ENCODE measurements at regions not wholly inside any gene's neighbourhood (a gene's known extent, or its start where the extent isn't known, plus 50 kb on each side); places are given as distances from the start of the nearest gene placed in this dataset.

DNA sequence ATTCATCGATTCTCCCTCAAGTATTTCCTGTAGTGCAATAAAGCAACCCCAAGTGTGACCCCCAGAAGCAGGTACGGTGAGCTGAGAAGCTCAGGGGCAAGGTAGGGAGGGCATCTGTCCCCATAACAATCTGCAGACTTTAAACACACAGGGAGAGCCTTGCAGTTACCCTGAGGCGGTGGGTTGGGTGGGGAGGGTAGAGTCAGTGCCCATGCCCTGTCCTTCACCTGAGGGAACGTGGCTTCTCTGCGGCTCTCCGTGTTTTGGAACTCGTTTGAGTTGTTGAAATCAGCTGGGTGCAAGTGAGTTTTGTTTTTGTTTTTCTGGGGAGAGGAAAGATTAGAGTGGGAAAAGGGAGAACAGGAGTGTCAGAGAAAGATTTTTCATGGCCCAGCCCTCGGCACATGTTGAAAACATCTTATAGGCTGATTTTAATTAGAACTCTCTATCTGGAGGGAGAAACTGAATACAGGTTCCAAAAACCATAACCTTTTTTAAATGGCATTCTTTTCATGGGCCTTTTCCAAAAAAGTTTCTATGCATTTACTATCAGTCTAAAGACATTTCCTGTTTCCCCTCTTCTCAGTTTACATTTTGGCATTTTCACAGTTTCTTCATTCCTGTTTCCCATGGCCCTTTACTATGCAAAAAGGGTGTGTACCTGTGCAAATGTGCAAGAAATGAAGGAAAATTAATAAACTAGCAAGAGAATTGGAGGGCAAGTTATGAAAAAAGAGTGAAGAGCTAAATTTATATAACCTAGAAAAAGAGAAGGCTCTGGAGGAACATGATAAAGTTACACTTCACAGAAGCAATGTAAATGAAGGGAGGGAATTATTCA, 266.5 kb upstream of the VLDLR start:
- ATAC-seq (ENCODE audit: low FRiP score in 2 of 2) (no peak), DNase-seq (no peak)
- no peaks in the 10 kb centered on the region for H3K9me3 ChIP-seq
- no peaks in the 10 kb centered on the region for H3K4me1 ChIP-seq
- 69 to 70% methylated on average over 8 of the region's 8 CpGs for WGBS, 2 donors
- no peak overlapping the region for H3K4me3 ChIP-seq
- no peaks in the 10 kb centered on the region for H3K27me3 ChIP-seq
- TF ChIP-seq EP300 (IDR thresholded peaks at IDR 0.05), result no peak
- no peak for TF ChIP-seq POLR2A (IDR thresholded peaks at IDR 0.05)
- TF ChIP-seq POLR2AphosphoS5 (IDR thresholded peaks at IDR 0.05), result no peak
- TF ChIP-seq, protein P1, sequence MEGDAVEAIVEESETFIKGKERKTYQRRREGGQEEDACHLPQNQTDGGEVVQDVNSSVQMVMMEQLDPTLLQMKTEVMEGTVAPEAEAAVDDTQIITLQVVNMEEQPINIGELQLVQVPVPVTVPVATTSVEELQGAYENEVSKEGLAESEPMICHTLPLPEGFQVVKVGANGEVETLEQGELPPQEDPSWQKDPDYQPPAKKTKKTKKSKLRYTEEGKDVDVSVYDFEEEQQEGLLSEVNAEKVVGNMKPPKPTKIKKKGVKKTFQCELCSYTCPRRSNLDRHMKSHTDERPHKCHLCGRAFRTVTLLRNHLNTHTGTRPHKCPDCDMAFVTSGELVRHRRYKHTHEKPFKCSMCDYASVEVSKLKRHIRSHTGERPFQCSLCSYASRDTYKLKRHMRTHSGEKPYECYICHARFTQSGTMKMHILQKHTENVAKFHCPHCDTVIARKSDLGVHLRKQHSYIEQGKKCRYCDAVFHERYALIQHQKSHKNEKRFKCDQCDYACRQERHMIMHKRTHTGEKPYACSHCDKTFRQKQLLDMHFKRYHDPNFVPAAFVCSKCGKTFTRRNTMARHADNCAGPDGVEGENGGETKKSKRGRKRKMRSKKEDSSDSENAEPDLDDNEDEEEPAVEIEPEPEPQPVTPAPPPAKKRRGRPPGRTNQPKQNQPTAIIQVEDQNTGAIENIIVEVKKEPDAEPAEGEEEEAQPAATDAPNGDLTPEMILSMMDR (IDR thresholded peaks at IDR 0.05), result no peak
- H3K27ac ChIP-seq, result no peak overlapping the region
- H3K36me3 ChIP-seq, result no peaks in the 10 kb centered on the region

- DNase-seq, result no peak
- WGBS, 2 donors, result 55 to 57% methylated on average over 7 of the region's 7 CpGs
- no peak for ATAC-seq (ENCODE audit: low FRiP score in 2 of 2)
- Histone ChIP-seq H3K36me3 (no peaks in the 10 kb centered on the region), H3K27ac (no peak overlapping the region), H3K4me3 (no peak overlapping the region), H3K9me3 (no peaks in the 10 kb centered on the region), H3K4me1 (no peaks in the 10 kb centered on the region), H3K27me3 (no peaks in the 10 kb centered on the region)
- TF ChIP-seq POLR2A (IDR thresholded peaks at IDR 0.05) (no peak), EP300 (IDR thresholded peaks at IDR 0.05) (no peak)
Measured at GRCh38 chr9:2355697-2355983, 265.9 kb upstream of the VLDLR start.

DNA sequence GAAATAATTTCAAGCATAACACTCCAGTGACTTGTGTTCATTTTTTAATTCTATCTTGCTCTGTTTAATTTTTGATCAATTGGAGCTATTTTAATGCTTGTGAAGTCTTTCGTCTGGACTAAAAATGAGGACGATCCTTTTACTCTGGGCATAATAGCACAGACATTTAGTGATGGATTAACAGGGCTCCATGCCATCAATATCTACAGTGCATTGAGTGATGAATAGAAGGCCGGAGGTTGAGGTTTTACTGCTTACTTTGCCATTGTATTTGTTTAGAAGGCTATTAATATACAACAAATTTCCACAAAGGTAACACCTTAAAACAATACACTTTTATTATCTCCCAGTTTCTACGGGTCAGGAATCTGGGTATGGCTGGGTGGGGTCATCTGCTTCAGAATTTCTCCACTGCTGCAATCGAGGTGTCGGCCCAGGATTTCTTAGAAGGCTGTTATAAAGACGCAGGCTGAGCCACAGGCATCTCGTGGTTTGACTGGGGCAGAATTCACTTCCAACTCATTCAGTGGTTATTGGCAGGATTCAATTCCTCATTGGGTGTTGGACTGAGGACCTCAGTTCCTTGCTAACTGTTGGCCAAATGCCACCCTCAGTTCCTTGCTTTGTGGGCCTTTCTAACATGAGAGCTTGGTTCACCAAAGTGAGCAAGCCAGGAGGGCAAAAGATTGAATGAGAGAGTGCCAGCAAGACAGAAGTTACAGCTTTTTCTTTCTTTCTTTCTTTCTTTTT, 265.4 kb upstream of the VLDLR start:
- TF ChIP-seq POLR2AphosphoS5 (IDR thresholded peaks at IDR 0.05), result no peak
- no peak for TF ChIP-seq POLR2A (IDR thresholded peaks at IDR 0.05)
- TF ChIP-seq EP300 (IDR thresholded peaks at IDR 0.05), result no peak
- TF ChIP-seq, protein P1 (IDR thresholded peaks at IDR 0.05), result no peak
- Histone ChIP-seq H3K9me3 (no peaks in the 10 kb centered on the region), H3K4me3 (no peak overlapping the region), H3K27ac (no peak overlapping the region), H3K27me3 (no peaks in the 10 kb centered on the region), H3K36me3 (no peaks in the 10 kb centered on the region), H3K4me1 (no peaks in the 10 kb centered on the region)
- DNase-seq (no peak), ATAC-seq (ENCODE audit: low FRiP score in 2 of 2) (no peak)
- 78 to 82% methylated on average over 6 to 8 of the region's 8 CpGs for WGBS, 2 donors

DNA sequence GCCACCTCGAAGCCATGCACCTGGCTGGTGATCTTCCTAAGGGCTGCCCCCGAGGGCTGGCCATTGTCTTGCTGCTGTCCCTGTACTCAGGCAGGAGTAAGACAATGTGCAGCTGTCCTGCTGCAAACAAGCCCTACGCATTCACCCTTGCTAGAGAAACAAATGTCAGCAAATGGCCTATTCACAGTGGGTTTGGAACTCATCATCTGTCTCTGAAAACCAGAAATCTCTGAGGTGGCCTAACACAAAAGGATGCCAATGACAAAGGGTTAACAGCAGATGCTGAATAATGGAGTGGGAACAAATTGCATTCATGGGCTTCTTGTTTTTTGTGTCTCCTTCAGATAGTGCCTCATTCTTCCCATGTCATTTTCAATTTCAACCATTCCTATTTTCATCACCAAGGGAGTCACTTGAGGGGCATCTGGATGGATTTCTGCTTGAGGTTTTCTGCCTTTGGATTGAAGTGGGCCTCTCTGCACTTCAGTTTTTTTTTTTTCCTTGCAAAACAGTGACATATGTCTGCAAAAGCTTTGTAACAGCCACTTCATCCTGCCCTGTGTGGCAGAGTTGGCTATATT, 261.6 kb upstream of the VLDLR start:
- no peak for ATAC-seq (ENCODE audit: low FRiP score in 2 of 2)
- Histone ChIP-seq H3K36me3 (no peaks in the 10 kb centered on the region), H3K4me3 (no peak overlapping the region), H3K9me3 (no peaks in the 10 kb centered on the region), H3K27me3 (no peaks in the 10 kb centered on the region), H3K4me1 (no peaks in the 10 kb centered on the region), H3K27ac (no peak overlapping the region)
- WGBS, 2 donors, result 41 to 71% methylated on average over 3 of the region's 3 CpGs
- TF ChIP-seq POLR2AphosphoS5 (IDR thresholded peaks at IDR 0.05) (no peak), POLR2A (IDR thresholded peaks at IDR 0.05) (no peak), EP300 (IDR thresholded peaks at IDR 0.05) (no peak)
- TF ChIP-seq, protein P1 (IDR thresholded peaks at IDR 0.05), result no peak
- no peak for DNase-seq

- ATAC-seq (ENCODE audit: low FRiP score in 2 of 2) (no peak), DNase-seq (no peak)
- 74 to 79% methylated on average over 2 of the region's 2 CpGs for WGBS, 2 donors
- Histone ChIP-seq H3K27ac (no peak overlapping the region), H3K4me3 (no peak overlapping the region), H3K36me3 (no peaks in the 10 kb centered on the region), H3K4me1 (no peaks in the 10 kb centered on the region), H3K9me3 (no peaks in the 10 kb centered on the region), H3K27me3 (no peaks in the 10 kb centered on the region)
- TF ChIP-seq POLR2A (IDR thresholded peaks at IDR 0.05) (no peak), POLR2AphosphoS5 (IDR thresholded peaks at IDR 0.05) (no peak), EP300 (IDR thresholded peaks at IDR 0.05) (no peak)
- TF ChIP-seq, protein P1 (IDR thresholded peaks at IDR 0.05), result no peak
Measured at GRCh38 chr9:2362150-2362549, 259.4 kb upstream of the VLDLR start.

Data from upper lobe of left lung (tissue), 6 donors.